PC-9 (cell line): ENCODE measurements at regions not wholly inside any gene's neighbourhood (a gene's known extent, or its start where the extent isn't known, plus 50 kb on each side); places are given as distances from the start of the nearest gene placed in this dataset.

Experiments used
- EZH2 ChIP-seq: fragments of 200-600 bp; sonication (generic); IDR thresholded peaks from 2 replicates; pipeline ENCODE4 v1.8.0; 2017; ENCODE audit warnings: antibody characterized with exemption, low read depth
- TF ChIP-seq, protein P1 (sequence below): fragments of 200-600 bp; sonication (generic); conservative IDR thresholded peaks from 2 replicates; pipeline ENCODE4 v1.6.1; 2017; ENCODE audit warnings: mixed run types, antibody characterized with exemption, mild to moderate bottlenecking, moderate library complexity

DNA sequence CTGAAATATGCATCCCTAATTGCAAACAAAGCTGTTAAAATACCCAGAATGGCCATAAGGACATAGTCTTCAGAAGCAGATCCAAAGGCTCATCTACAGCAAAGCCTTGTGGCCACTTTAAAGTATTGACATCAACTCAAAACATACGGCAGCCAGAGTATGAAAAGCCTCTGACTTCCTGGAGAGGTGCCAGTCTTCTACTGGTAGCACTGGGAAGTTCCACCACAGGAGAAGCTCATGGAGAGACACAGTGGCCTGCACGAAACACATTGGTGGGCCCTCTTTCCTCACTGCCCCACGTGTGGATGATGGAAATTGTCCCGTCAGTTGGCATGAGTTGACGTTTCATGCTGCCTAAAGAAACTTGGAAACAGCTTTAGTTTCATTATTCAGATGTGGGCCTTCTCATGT, 202.6 kb upstream of the HEY2 start:
- TF ChIP-seq EZH2: no peak
- TF ChIP-seq, protein P1, sequence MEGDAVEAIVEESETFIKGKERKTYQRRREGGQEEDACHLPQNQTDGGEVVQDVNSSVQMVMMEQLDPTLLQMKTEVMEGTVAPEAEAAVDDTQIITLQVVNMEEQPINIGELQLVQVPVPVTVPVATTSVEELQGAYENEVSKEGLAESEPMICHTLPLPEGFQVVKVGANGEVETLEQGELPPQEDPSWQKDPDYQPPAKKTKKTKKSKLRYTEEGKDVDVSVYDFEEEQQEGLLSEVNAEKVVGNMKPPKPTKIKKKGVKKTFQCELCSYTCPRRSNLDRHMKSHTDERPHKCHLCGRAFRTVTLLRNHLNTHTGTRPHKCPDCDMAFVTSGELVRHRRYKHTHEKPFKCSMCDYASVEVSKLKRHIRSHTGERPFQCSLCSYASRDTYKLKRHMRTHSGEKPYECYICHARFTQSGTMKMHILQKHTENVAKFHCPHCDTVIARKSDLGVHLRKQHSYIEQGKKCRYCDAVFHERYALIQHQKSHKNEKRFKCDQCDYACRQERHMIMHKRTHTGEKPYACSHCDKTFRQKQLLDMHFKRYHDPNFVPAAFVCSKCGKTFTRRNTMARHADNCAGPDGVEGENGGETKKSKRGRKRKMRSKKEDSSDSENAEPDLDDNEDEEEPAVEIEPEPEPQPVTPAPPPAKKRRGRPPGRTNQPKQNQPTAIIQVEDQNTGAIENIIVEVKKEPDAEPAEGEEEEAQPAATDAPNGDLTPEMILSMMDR: no peak
